Natural killer cell (primary cell): ENCODE measurements at regions not wholly inside any gene's neighbourhood (a gene's known extent, or its start where the extent isn't known, plus 50 kb on each side); places are given as distances from the start of the nearest gene placed in this dataset.
"Not testable (repeated sequence)": the region's sequence is repeated elsewhere in the genome, so short reads cannot be mapped to it uniquely, and the experiment has no call there.

ENCODE experiments used
- ATAC-seq, 3 donors: fragments of 150-1000 bp in 2 of 3; fragments of 200-7000 bp in 1 of 3; cut with Tn5 transposase; 1 replicate in 1 of 3; 2 replicates in 2 of 3; pipeline ENCODE4 v1.10.0; 2021; ENCODE audit warnings: mild to moderate bottlenecking in 2 of 3, moderate library complexity in 2 of 3
- DNase-seq, 2 donors: peaks; one replicate each; pipeline versions ENCODE4 v3.0.0 to v3.0.0-alpha.2; 2013 to 2021; ENCODE audit warnings: mixed read lengths in 1 of 2
- H3K27ac ChIP-seq: one replicate; pipeline ENCODE4 v1.5.1; 2013; ENCODE audit warnings: mild to moderate bottlenecking, low read length
- H3K27me3 ChIP-seq: one replicate; pipeline ENCODE4 v1.6.1; 2013; ENCODE audit warnings: low read length; ENCODE audit not compliant: control insufficient read depth, insufficient read depth
- H3K36me3 ChIP-seq: one replicate; pipeline ENCODE4 v1.6.1; 2013; ENCODE audit warnings: low read length; ENCODE audit not compliant: control insufficient read depth, insufficient read depth
- H3K4me1 ChIP-seq: one replicate; pipeline ENCODE4 v1.6.1; 2013; ENCODE audit warnings: low read length; ENCODE audit not compliant: control insufficient read depth, insufficient read depth
- H3K4me3 ChIP-seq: one replicate; pipeline ENCODE4 v1.5.1; 2013; ENCODE audit warnings: low read length
- H3K9me3 ChIP-seq: one replicate; pipeline ENCODE4 v1.6.1; 2013; ENCODE audit warnings: low read length; ENCODE audit not compliant: control insufficient read depth, insufficient read depth
- H3K27ac Mint-ChIP-seq, 2 donors: one replicate each; pipeline ENCODE4 v1.8.0; 2022; ENCODE audit warnings: mild to moderate bottlenecking in 2 of 2, mixed read lengths in 2 of 2, moderate library complexity in 1 of 2
- H3K27me3 Mint-ChIP-seq, 2 donors: one replicate each; pipeline ENCODE4 v1.8.0; 2022; ENCODE audit warnings: low read depth in 2 of 2, mixed read lengths in 2 of 2
- H3K36me3 Mint-ChIP-seq: one replicate; pipeline ENCODE4 v1.8.0; 2022; ENCODE audit warnings: mixed read lengths
- H3K4me1 Mint-ChIP-seq, 2 donors: one replicate each; pipeline ENCODE4 v1.8.0; 2022; ENCODE audit warnings: mixed read lengths in 2 of 2
- H3K4me3 Mint-ChIP-seq: one replicate; pipeline ENCODE4 v1.8.0; 2022; ENCODE audit warnings: mild to moderate bottlenecking, moderate library complexity, mixed read lengths
- H3K9me3 Mint-ChIP-seq, 2 donors: one replicate each; pipeline ENCODE4 v1.8.0; 2022; ENCODE audit warnings: mixed read lengths in 2 of 2
- CTCF ChIP-seq: fragments of 200-600 bp; IDR thresholded peaks from one replicate; pipeline ENCODE4 v1.8.0; 2022; ENCODE audit warnings: antibody characterized with exemption
- WGBS: methylation state at CpG from one replicate; pipeline ENCODE4 v1.1.7; 2013; ENCODE audit warnings: missing lambda C conversion rate; ENCODE audit not compliant: insufficient coverage; 5-methylcytosine and 5-hydroxymethylcytosine counted together
- intact Hi-C: fragments of 100-400 bp; cut with micrococcal nuclease; formaldehyde crosslinking; loops from one replicate; pipeline ENCODE4 v1.14.2; 2022

DNA sequence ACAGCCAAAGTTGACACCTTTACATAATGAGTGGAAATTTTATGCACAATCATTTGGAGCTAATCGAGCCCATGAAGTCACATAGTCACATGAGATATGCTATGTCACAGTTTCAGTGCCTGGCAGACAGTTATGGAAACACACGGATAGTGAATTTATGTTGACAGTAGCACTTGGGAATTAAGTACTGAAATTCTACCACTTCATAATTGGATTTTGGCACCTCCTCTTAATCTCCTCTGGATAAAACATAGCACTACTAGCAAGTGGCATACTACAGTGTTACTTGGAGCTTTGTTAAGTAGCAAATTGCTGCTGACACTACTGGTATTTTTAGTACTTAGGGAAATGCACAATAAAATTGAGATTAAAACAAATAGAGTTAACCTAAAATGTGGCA is 1679.4 kb downstream of the OTOL1 start:
- Mint-ChIP-seq H3K4me1 (no peaks in the 10 kb centered on the region), H3K4me3 (no peak overlapping the region), H3K27ac (no peak overlapping the region), H3K27me3 (no peaks in the 10 kb centered on the region), H3K9me3 (peaks cover 22 to 29% of the 10 kb centered on the region in 2 donors), H3K36me3 (peaks cover 3% of the 10 kb centered on the region)
- ATAC-seq (no peak), DNase-seq (no peak)
- H3K4me3 ChIP-seq, result no peak overlapping the region
- H3K27me3 ChIP-seq, result no peaks in the 10 kb centered on the region
- H3K27ac ChIP-seq, result no peak overlapping the region
- no peak for TF ChIP-seq CTCF
- H3K9me3 ChIP-seq, result peaks cover 13% of the 10 kb centered on the region
- intact Hi-C loops, result no loop called here
- H3K4me1 ChIP-seq, result no peaks in the 10 kb centered on the region
- 72% methylated on average over 2 of the region's 2 CpGs for WGBS
- H3K36me3 ChIP-seq, result no peaks in the 10 kb centered on the region

DNA sequence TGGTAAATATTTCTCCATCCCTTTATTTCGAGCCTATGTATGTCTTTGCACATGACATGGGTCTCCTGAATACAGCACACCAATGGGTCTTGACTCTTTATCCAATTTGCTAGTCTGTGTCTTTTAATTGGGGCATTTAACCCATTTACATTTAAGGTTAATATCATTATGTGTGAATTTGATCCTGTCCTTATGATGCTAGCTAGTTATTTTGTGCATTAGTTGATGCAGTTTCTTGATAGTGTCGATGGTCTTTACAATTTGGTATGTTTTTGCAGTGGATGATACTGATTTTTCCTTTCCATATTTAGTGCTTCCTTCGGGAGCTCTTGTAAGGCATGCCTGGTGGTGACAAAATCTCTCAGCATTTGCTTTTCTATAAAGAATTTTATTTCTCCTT is 1675.9 kb downstream of the OTOL1 start:
- H3K36me3 ChIP-seq, H3K27me3 Mint-ChIP-seq, DNase-seq, H3K27ac Mint-ChIP-seq, H3K27me3 ChIP-seq, H3K4me3 Mint-ChIP-seq, H3K27ac ChIP-seq, H3K4me3 ChIP-seq, H3K4me1 ChIP-seq, intact Hi-C loops, ATAC-seq, H3K4me1 Mint-ChIP-seq: not testable (repeated sequence)
- H3K9me3 ChIP-seq, result peaks cover 19% of the 10 kb centered on the region
- Mint-ChIP-seq H3K36me3 (peaks cover 13% of the 10 kb centered on the region), H3K9me3 (peaks cover 21 to 31% of the 10 kb centered on the region in 2 donors)
- WGBS, result 68% methylated on average over 2 of the region's 3 CpGs

GRCh38 chr3:163166197-163166596 is 1669.6 kb downstream of the OTOL1 start:
- Mint-ChIP-seq H3K9me3 (peaks cover 20 to 27% of the 10 kb centered on the region in 2 donors), H3K27ac (no peak overlapping the region), H3K36me3 (peaks cover 24% of the 10 kb centered on the region), H3K4me3 (no peak overlapping the region), H3K27me3 (no peaks in the 10 kb centered on the region), H3K4me1 (no peaks in the 10 kb centered on the region)
- intact Hi-C loops, result no loop called here
- no peak for TF ChIP-seq CTCF
- no peak overlapping the region for H3K4me3 ChIP-seq
- no peak overlapping the region for H3K27ac ChIP-seq
- peaks cover 6% of the 10 kb centered on the region for H3K9me3 ChIP-seq
- no peaks in the 10 kb centered on the region for H3K4me1 ChIP-seq
- ATAC-seq (no peak), DNase-seq (no peak)
- H3K36me3 ChIP-seq, result no peaks in the 10 kb centered on the region
- WGBS, result no CpG with 5 or more reads among the region's 1 CpG
- H3K27me3 ChIP-seq, result no peaks in the 10 kb centered on the region

- DNase-seq (no peak), ATAC-seq (no peak)
- Histone ChIP-seq H3K4me3 (no peak overlapping the region), H3K27ac (no peak overlapping the region), H3K9me3 (peaks cover 4% of the 10 kb centered on the region), H3K36me3 (no peaks in the 10 kb centered on the region), H3K4me1 (no peaks in the 10 kb centered on the region), H3K27me3 (no peaks in the 10 kb centered on the region)
- H3K4me3 Mint-ChIP-seq, result no peak overlapping the region
- WGBS, result no CpG with 5 or more reads among the region's 2 CpGs
- no peaks in the 10 kb centered on the region for H3K36me3 Mint-ChIP-seq
- intact Hi-C loops, result no loop called here
- no peaks in the 10 kb centered on the region for H3K27me3 Mint-ChIP-seq
- no peak for TF ChIP-seq CTCF
- H3K4me1 Mint-ChIP-seq, result no peaks in the 10 kb centered on the region
- peaks cover 10% of the 10 kb centered on the region in 2 donors for H3K9me3 Mint-ChIP-seq
- H3K27ac Mint-ChIP-seq, result no peak overlapping the region
These were observed 1662.7 kb downstream of the OTOL1 start for GRCh38 chr3:163159306-163159705.
